A673 (cell line): ENCODE measurements at regions not wholly inside any gene's neighbourhood (a gene's known extent, or its start where the extent isn't known, plus 50 kb on each side); places are given as distances from the start of the nearest gene placed in this dataset.

Experiments
- BruUV-seq: library from RNA; stranded (reverse); fragments of 400-500 nt; replicated peaks from 2 replicates; lab custom pipeline; 2021; lab: Mats Ljungman, UMichigan
- CTCF ChIA-PET: fragments of 300-600 bp; sonication (Branson Sonifier 250); formaldehyde crosslinking; loops from one replicate; lab custom pipeline; 2022; ENCODE audit warnings: antibody characterized with exemption; lab: Charles Lee
- POLR2A ChIA-PET: fragments of 300-600 bp; sonication (Branson Sonifier 250); formaldehyde crosslinking; loops from one replicate; lab custom pipeline; 2022; ENCODE audit warnings: antibody characterized with exemption; ENCODE audit not compliant: low non-redundant PET; lab: Charles Lee
- DNase-seq: peaks from one replicate; pipeline ENCODE4 v3.0.0-alpha.2; 2015; ENCODE audit warnings: low spot score
- H3K27ac ChIP-seq: fragments of 200-600 bp; sonication (generic); 2 replicates; pipeline ENCODE4 v1.5.1; 2016; ENCODE audit warnings: mixed run types, low read depth, mild to moderate bottlenecking, mixed read lengths, antibody characterized with exemption, low read length; ENCODE audit not compliant: poor library complexity, severe bottlenecking
- H3K27me3 ChIP-seq: fragments of 200-600 bp; sonication (generic); replicated peaks from 2 replicates; pipeline ENCODE4 v1.6.1; 2017; ENCODE audit warnings: mixed run types, low read depth, mild to moderate bottlenecking, mixed read lengths, antibody characterized with exemption, low read length; ENCODE audit not compliant: insufficient read depth, poor library complexity
- H3K36me3 ChIP-seq: fragments of 200-600 bp; sonication (generic); 2 replicates; pipeline ENCODE4 v1.6.1; 2016; ENCODE audit warnings: mixed run types, mild to moderate bottlenecking, mixed read lengths, antibody characterized with exemption, low read length; ENCODE audit not compliant: insufficient read depth, poor library complexity, severe bottlenecking
- H3K4me1 ChIP-seq: fragments of 200-600 bp; sonication (generic); 2 replicates; pipeline ENCODE4 v1.6.1; 2017; ENCODE audit warnings: mixed run types, mild to moderate bottlenecking, mixed read lengths, antibody characterized with exemption, low read length; ENCODE audit not compliant: insufficient read depth, poor library complexity, severe bottlenecking
- H3K4me3 ChIP-seq: fragments of 200-600 bp; sonication (generic); 2 replicates; pipeline ENCODE4 v1.5.1; 2016; ENCODE audit warnings: low read depth, mixed run types, mild to moderate bottlenecking, mixed read lengths, low read length; ENCODE audit not compliant: poor library complexity, severe bottlenecking
- H3K9me3 ChIP-seq: fragments of 200-600 bp; sonication (generic); 2 replicates; pipeline ENCODE4 v1.6.1; 2016; ENCODE audit warnings: mixed run types, low read depth, mild to moderate bottlenecking, mixed read lengths, antibody characterized with exemption, low read length; ENCODE audit not compliant: poor library complexity, severe bottlenecking
- EZH2 ChIP-seq: fragments of 200-600 bp; sonication (generic); IDR thresholded peaks from 2 replicates; pipeline ENCODE4 v1.6.1; 2017; ENCODE audit warnings: borderline replicate concordance, low read depth, mild to moderate bottlenecking, mixed read lengths, antibody characterized with exemption, low read length; ENCODE audit not compliant: poor library complexity, severe bottlenecking
- intact Hi-C: fragments of 100-400 bp; cut with micrococcal nuclease; formaldehyde crosslinking; loops from one replicate; pipeline ENCODE4 v1.10.0; 2022; ENCODE audit not compliant: unreplicated experiment
- TF ChIP-seq, protein P1 (sequence below): fragments of 300-800, 200-600 bp; sonication (generic); conservative IDR thresholded peaks from 2 replicates; pipeline ENCODE4 v1.5.1; 2017; ENCODE audit warnings: low read depth, mild to moderate bottlenecking, antibody characterized with exemption, low read length, moderate library complexity, mixed read lengths

DNA sequence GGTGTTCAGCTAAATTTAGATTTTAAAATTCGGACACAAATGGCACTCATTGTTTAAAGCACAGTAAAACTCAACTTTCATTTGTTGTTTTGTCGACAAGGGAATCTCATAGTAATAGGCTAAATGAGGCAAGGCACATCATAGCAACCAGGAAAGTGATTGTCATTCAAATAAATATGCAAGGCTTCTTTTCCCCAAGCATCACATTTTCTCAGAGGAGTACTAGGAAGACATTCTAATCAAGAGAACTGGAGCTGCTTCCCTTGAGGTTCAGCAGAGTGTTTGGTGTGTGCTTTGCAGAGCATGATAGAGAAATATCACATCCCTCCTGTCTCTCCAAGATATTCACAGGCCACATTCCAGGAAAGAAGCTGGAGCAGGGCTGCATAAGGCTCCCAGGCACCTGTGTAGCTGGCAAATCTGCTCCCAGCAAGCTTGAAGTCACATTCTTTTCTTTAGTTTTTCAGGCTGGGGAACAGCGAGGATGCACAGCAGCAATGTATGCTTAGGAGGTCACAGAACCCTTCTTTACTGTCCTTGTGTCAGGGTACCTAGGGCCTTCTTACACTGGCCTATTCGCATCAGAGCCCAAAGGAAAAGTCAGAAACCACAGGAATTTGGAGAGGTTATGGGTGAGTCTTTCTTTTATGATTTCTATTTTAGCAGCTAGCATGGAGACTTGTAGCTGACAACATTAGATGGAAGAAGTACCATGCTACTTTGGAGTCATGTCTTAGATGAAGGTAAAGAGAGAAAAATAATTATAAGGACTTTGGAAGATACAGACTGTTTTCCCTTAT, 95.9 kb upstream of the HDAC9 start:
- Histone ChIP-seq H3K4me3 (no peak overlapping the region), H3K27me3 (no peaks in the 10 kb centered on the region), H3K27ac (no peak overlapping the region), H3K36me3 (no peaks in the 10 kb centered on the region), H3K9me3 (no peaks in the 10 kb centered on the region), H3K4me1 (no peaks in the 10 kb centered on the region)
- no TSS peak for BruUV-seq
- TF ChIP-seq EZH2: no peak
- TF ChIP-seq, protein P1, sequence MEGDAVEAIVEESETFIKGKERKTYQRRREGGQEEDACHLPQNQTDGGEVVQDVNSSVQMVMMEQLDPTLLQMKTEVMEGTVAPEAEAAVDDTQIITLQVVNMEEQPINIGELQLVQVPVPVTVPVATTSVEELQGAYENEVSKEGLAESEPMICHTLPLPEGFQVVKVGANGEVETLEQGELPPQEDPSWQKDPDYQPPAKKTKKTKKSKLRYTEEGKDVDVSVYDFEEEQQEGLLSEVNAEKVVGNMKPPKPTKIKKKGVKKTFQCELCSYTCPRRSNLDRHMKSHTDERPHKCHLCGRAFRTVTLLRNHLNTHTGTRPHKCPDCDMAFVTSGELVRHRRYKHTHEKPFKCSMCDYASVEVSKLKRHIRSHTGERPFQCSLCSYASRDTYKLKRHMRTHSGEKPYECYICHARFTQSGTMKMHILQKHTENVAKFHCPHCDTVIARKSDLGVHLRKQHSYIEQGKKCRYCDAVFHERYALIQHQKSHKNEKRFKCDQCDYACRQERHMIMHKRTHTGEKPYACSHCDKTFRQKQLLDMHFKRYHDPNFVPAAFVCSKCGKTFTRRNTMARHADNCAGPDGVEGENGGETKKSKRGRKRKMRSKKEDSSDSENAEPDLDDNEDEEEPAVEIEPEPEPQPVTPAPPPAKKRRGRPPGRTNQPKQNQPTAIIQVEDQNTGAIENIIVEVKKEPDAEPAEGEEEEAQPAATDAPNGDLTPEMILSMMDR: no peak
- DNase-seq: no peak
- intact Hi-C loops: no loop called here
- POLR2A ChIA-PET: no interaction called here
- CTCF ChIA-PET: no interaction called here

DNA sequence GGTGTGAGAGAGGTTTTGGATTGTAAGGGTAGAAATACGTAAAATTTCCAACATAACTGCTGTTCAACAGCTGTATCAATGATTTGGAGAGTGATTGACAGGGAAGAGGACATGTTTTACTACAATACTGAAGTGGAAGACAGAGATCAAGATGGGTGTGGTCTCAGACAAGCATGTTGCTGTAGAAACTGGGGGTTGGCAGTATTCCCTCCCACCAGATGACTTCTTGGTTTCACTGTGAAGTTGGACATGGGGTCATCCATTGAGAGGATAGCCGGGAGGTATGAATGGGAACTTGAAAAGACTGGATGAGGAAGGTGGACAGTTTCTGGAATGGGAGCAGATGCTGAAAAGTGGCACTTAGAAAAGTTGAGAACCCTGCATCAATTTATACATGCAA, 95.3 kb upstream of the HDAC9 start:
- POLR2A ChIA-PET: no interaction called here
- no peak for DNase-seq

DNA sequence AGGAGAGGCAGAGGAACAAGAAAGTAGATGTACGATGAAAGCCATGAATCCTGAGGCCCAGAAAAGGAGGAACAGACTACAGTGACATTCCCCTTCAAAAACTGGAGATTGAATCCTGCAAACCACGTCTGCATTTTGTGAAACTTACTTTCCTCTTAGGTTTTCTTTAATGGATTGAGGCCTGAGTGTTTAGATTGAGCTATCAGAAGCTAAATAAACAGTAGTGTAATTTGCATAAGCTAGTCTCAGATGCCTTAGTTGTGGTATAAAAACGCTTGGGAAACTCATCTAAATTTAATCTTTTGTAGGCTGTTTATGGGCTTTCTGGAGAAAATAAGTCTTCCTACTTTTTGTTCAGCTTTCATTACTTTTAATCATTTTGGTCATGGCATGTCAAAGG, 94.8 kb upstream of the HDAC9 start:
- ChIA-PET CTCF (no interaction called here), POLR2A (no interaction called here)
- intact Hi-C loops: no loop called here
- no peak for DNase-seq
- H3K27me3 ChIP-seq: no peaks in the 10 kb centered on the region
- no peak overlapping the region for H3K4me3 ChIP-seq
- BruUV-seq: no TSS peak
- H3K4me1 ChIP-seq: no peaks in the 10 kb centered on the region
- H3K27ac ChIP-seq: no peak overlapping the region
- no peaks in the 10 kb centered on the region for H3K9me3 ChIP-seq
- no peaks in the 10 kb centered on the region for H3K36me3 ChIP-seq
- TF ChIP-seq EZH2: no peak

More for the DNA sequence above, 95.3 kb upstream of the HDAC9 start:
- no peak overlapping the region for H3K27ac ChIP-seq
- intact Hi-C loops: no loop called here
- TF ChIP-seq EZH2: no peak
- TF ChIP-seq, protein P1: no peak
- no peak overlapping the region for H3K4me3 ChIP-seq
- CTCF ChIA-PET: no interaction called here
- no peaks in the 10 kb centered on the region for H3K27me3 ChIP-seq
- H3K9me3 ChIP-seq: no peaks in the 10 kb centered on the region
- no peaks in the 10 kb centered on the region for H3K4me1 ChIP-seq
- no peaks in the 10 kb centered on the region for H3K36me3 ChIP-seq
- no TSS peak for BruUV-seq

DNA sequence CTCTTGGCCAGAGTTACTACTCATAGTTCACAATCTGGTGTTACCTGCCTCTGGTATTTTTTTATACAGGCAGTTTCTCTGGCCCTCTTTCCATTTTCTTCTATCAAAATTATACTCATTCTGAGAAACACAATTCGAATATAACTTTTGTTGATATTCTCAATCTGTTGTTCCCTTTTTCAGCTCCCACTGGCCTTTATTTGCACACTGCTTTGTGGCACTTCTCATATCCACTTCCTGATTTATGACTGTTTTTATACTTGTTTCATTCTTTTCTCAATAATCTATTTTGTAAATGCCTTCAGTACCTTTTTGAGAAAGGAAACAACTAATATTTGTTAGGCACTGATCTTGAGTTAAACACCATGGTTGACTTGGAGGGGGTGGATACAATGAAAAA, 93.8 kb upstream of the HDAC9 start:
- POLR2A ChIA-PET: no interaction called here
- TF ChIP-seq EZH2: no peak
- TF ChIP-seq, protein P1: no peak

More for the DNA sequence above, 93.8 kb upstream of the HDAC9 start:
- H3K4me3 ChIP-seq: no peak overlapping the region
- CTCF ChIA-PET: no interaction called here
- no TSS peak for BruUV-seq
- no peaks in the 10 kb centered on the region for H3K36me3 ChIP-seq
- DNase-seq: no peak
- intact Hi-C loops: no loop called here
- no peak overlapping the region for H3K27ac ChIP-seq
- H3K27me3 ChIP-seq: no peaks in the 10 kb centered on the region
- H3K9me3 ChIP-seq: no peaks in the 10 kb centered on the region
- no peaks in the 10 kb centered on the region for H3K4me1 ChIP-seq
